ENCODE measurements at regions not wholly inside any gene's neighbourhood (a gene's known extent, or its start where the extent isn't known, plus 50 kb on each side); places are given as distances from the start of the nearest gene placed in this dataset.
"Not testable (repeated sequence)": the region's sequence is repeated elsewhere in the genome, so short reads cannot be mapped to it uniquely, and the experiment has no call there.

GRCh38 chr21:10432456-10432855, 88.9 kb upstream of the TPTE start:
- H3K4me3 Mint-ChIP-seq; H3K9me3 Mint-ChIP-seq; H3K36me3 Mint-ChIP-seq (ENCODE audit: low read depth); DNase-seq (ENCODE audit: low spot score); intact Hi-C loops (cut with micrococcal nuclease); H3K27me3 Mint-ChIP-seq (ENCODE audit: insufficient read depth); H3K4me1 Mint-ChIP-seq (ENCODE audit: low read depth); H3K27ac Mint-ChIP-seq: not testable (repeated sequence)

GRCh38 chr21:10437977-10438376, 83.4 kb upstream of the TPTE start:
- H3K4me1 Mint-ChIP-seq (ENCODE audit: low read depth); H3K9me3 Mint-ChIP-seq; H3K27me3 Mint-ChIP-seq (ENCODE audit: insufficient read depth); DNase-seq (ENCODE audit: low spot score); H3K4me3 Mint-ChIP-seq; intact Hi-C loops (cut with micrococcal nuclease); H3K36me3 Mint-ChIP-seq (ENCODE audit: low read depth); H3K27ac Mint-ChIP-seq: not testable (repeated sequence)

GRCh38 chr21:10440639-10441038, 80.7 kb upstream of the TPTE start:
- peaks cover 17% of the 10 kb centered on the region for H3K9me3 Mint-ChIP-seq
- DNase-seq (ENCODE audit: low spot score); H3K4me1 Mint-ChIP-seq (ENCODE audit: low read depth); H3K27me3 Mint-ChIP-seq (ENCODE audit: insufficient read depth); H3K27ac Mint-ChIP-seq; H3K36me3 Mint-ChIP-seq (ENCODE audit: low read depth); H3K4me3 Mint-ChIP-seq; intact Hi-C loops (cut with micrococcal nuclease): not testable (repeated sequence)

DNA sequence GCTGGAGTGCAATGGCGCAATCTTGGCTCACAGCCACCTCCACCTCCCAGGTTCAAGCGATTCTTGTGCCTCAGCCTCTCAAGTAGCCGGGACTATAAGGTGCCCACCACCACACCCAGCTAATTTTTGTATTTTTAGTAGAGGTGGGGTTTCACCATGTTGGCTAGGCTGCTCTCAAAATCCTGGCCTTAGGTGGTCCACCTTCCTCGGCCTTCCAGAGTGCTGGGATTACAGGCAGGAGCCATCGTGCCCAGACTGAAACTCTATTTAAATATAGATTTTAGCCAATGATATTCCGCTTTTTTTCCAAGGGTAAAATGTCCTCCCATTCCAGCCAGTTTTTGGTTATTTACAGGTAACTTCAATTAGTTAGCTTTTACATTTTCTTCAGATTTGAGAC, 79.4 kb upstream of the TPTE start:
- H3K36me3 Mint-ChIP-seq (ENCODE audit: low read depth); H3K4me3 Mint-ChIP-seq; intact Hi-C loops (cut with micrococcal nuclease); H3K4me1 Mint-ChIP-seq (ENCODE audit: low read depth); H3K27me3 Mint-ChIP-seq (ENCODE audit: insufficient read depth); DNase-seq (ENCODE audit: low spot score); H3K27ac Mint-ChIP-seq: not testable (repeated sequence)
- H3K9me3 Mint-ChIP-seq: peaks cover 23% of the 10 kb centered on the region

- DNase-seq (ENCODE audit: low spot score); H3K27ac Mint-ChIP-seq; H3K4me1 Mint-ChIP-seq (ENCODE audit: low read depth); H3K27me3 Mint-ChIP-seq (ENCODE audit: insufficient read depth); H3K4me3 Mint-ChIP-seq; H3K36me3 Mint-ChIP-seq (ENCODE audit: low read depth); intact Hi-C loops (cut with micrococcal nuclease): not testable (repeated sequence)
- H3K9me3 Mint-ChIP-seq: peaks cover 17% of the 10 kb centered on the region
Measured at GRCh38 chr21:10445685-10446084, 75.7 kb upstream of the TPTE start.

DNA sequence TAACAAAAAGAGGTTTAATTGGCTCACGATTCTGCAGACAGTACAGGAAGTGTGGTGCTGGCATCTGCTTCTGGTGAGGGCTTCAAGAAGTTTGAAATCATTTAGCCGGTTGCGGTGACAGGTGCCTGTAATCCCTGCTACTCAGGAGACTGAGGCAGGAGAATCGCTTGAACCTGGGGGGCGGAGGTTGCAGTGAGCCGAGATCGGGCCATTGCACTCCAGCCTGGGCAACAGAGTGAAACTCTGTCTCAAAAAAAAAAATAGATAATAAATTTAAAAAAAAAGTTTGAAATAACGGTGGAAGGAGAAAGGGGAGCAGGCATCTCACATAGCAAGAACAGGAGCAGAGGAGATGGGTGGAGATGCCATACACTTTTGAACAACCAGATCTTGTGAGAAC, 71.9 kb upstream of the TPTE start:
- H3K36me3 Mint-ChIP-seq (ENCODE audit: low read depth); H3K27me3 Mint-ChIP-seq (ENCODE audit: insufficient read depth); H3K4me3 Mint-ChIP-seq; H3K4me1 Mint-ChIP-seq (ENCODE audit: low read depth); H3K27ac Mint-ChIP-seq; intact Hi-C loops (cut with micrococcal nuclease); DNase-seq (ENCODE audit: low spot score): not testable (repeated sequence)
- peaks cover 28% of the 10 kb centered on the region for H3K9me3 Mint-ChIP-seq

GRCh38 chr21:10451274-10451673, 70.1 kb upstream of the TPTE start:
- H3K9me3 Mint-ChIP-seq: peaks cover 13% of the 10 kb centered on the region
- DNase-seq (ENCODE audit: low spot score); H3K4me3 Mint-ChIP-seq; H3K36me3 Mint-ChIP-seq (ENCODE audit: low read depth); H3K27me3 Mint-ChIP-seq (ENCODE audit: insufficient read depth); intact Hi-C loops (cut with micrococcal nuclease); H3K4me1 Mint-ChIP-seq (ENCODE audit: low read depth); H3K27ac Mint-ChIP-seq: not testable (repeated sequence)

- H3K27me3 Mint-ChIP-seq (ENCODE audit: insufficient read depth); DNase-seq (ENCODE audit: low spot score); H3K4me3 Mint-ChIP-seq; intact Hi-C loops (cut with micrococcal nuclease); H3K36me3 Mint-ChIP-seq (ENCODE audit: low read depth); H3K27ac Mint-ChIP-seq; H3K4me1 Mint-ChIP-seq (ENCODE audit: low read depth); H3K9me3 Mint-ChIP-seq: not testable (repeated sequence)
Measured at GRCh38 chr21:10457765-10458164, 63.6 kb upstream of the TPTE start.

DNA sequence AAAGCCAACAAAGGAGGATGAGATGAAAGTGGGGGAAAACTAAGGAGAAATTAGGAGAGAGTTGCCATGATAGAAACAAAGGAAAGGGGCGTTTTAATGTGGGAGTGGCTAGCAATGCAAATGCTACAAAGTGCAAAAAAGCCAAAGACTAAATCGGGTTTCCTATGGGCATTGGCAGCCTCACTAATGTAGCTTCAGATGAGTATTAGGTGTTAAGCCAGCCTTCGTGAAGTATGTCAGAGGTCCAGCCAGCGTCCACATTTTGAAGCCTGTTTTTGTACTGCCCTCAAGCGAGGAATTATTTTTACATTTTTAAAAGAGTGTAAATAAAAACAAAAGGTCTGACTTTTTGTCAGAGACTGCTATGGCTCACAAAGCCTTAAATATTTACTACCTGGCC, 60.4 kb upstream of the TPTE start:
- H3K4me3 Mint-ChIP-seq; DNase-seq (ENCODE audit: low spot score); H3K27me3 Mint-ChIP-seq (ENCODE audit: insufficient read depth); H3K36me3 Mint-ChIP-seq (ENCODE audit: low read depth); H3K4me1 Mint-ChIP-seq (ENCODE audit: low read depth); H3K9me3 Mint-ChIP-seq; intact Hi-C loops (cut with micrococcal nuclease); H3K27ac Mint-ChIP-seq: not testable (repeated sequence)

DNA sequence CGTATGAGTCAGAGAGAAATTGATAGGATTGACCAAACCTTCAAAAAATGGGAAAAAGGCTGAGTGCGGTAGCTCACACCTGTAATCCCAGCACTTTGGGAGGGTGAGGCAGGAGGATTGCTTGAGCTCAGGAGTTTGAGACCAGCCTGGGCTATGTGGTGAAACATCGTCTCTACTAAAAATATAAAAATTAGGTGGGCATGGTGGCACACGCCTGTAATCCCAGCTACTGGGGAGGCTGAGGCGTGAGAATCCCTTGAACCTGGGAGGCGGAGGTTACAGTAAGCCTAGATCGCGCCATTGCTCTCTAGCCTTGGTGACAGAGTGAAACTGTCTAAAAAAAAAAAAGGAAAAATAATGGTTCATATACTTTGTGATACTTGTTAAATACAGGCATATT, 59.9 kb upstream of the TPTE start:
- intact Hi-C loops (cut with micrococcal nuclease); H3K9me3 Mint-ChIP-seq; H3K27me3 Mint-ChIP-seq (ENCODE audit: insufficient read depth); DNase-seq (ENCODE audit: low spot score); H3K4me1 Mint-ChIP-seq (ENCODE audit: low read depth); H3K36me3 Mint-ChIP-seq (ENCODE audit: low read depth); H3K27ac Mint-ChIP-seq; H3K4me3 Mint-ChIP-seq: not testable (repeated sequence)

DNA sequence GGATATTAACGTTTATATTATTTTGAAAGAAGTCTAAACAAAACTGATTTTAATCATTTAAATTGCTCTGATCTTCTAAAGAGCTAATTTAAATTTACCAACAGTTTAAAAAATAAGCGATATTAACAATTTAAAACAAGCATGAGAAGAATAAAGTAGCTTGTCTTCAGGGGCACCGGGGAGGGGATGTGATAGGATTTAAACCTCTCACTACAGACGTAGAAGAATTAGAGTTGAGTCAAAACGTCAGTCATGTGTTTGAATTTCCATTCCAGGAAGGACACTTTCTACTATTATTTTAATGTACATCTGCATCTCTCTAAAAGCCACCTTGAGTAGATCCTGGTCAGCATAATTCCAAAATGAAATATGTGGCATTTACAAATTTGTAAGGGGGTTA, 58.2 kb upstream of the TPTE start:
- intact Hi-C loops (cut with micrococcal nuclease): no loop called here
- Mint-ChIP-seq H3K27me3 (ENCODE audit: insufficient read depth) (no peaks in the 10 kb centered on the region), H3K9me3 (no peaks in the 10 kb centered on the region), H3K4me1 (ENCODE audit: low read depth) (no peaks in the 10 kb centered on the region), H3K4me3 (no peak overlapping the region), H3K27ac (no peak overlapping the region), H3K36me3 (ENCODE audit: low read depth) (no peaks in the 10 kb centered on the region)
- no peak for DNase-seq (ENCODE audit: low spot score)

GRCh38 chr21:10464975-10465374, 56.4 kb upstream of the TPTE start:
- no peaks in the 10 kb centered on the region for H3K36me3 Mint-ChIP-seq (ENCODE audit: low read depth)
- intact Hi-C loops (cut with micrococcal nuclease): no loop called here
- no peaks in the 10 kb centered on the region for H3K4me1 Mint-ChIP-seq (ENCODE audit: low read depth)
- H3K4me3 Mint-ChIP-seq: no peak overlapping the region
- H3K27me3 Mint-ChIP-seq (ENCODE audit: insufficient read depth): no peaks in the 10 kb centered on the region
- no peak overlapping the region for H3K27ac Mint-ChIP-seq
- no peaks in the 10 kb centered on the region for H3K9me3 Mint-ChIP-seq
- DNase-seq (ENCODE audit: low spot score): no peak

GRCh38 chr21:10465524-10466110, 55.8 kb upstream of the TPTE start:
- intact Hi-C loops (cut with micrococcal nuclease); H3K27me3 Mint-ChIP-seq (ENCODE audit: insufficient read depth); H3K9me3 Mint-ChIP-seq; H3K4me1 Mint-ChIP-seq (ENCODE audit: low read depth); DNase-seq (ENCODE audit: low spot score); H3K27ac Mint-ChIP-seq; H3K36me3 Mint-ChIP-seq (ENCODE audit: low read depth); H3K4me3 Mint-ChIP-seq: not testable (repeated sequence)

DNA sequence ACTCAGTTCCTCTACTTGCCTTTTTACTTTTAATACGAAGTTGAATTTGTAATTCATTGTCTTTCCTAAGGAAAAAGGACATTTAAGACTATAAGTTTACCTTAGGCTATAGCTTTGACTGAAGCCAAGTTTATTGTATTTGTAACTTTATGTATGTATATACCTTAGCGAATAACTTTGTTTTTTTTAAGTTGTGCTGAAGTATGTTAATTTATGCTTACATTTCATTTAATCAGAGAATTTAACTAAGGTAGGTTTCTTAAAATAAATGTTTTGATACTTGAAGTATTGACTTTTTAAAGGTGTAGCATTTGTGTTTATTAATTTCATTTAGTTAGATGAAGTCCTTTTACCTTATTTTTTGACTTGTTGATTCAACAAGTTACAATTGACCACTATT, 55.2 kb upstream of the TPTE start:
- intact Hi-C loops (cut with micrococcal nuclease): no loop called here

More for the DNA sequence above, 55.2 kb upstream of the TPTE start:
- H3K4me3 Mint-ChIP-seq: no peak overlapping the region
- no peak for DNase-seq (ENCODE audit: low spot score)
- no peak overlapping the region for H3K27ac Mint-ChIP-seq
- H3K27me3 Mint-ChIP-seq (ENCODE audit: insufficient read depth): no peaks in the 10 kb centered on the region
- no peaks in the 10 kb centered on the region for H3K36me3 Mint-ChIP-seq (ENCODE audit: low read depth)
- no peaks in the 10 kb centered on the region for H3K9me3 Mint-ChIP-seq
- H3K4me1 Mint-ChIP-seq (ENCODE audit: low read depth): no peaks in the 10 kb centered on the region
